ENCODE measurements at regions not wholly inside any gene's neighbourhood (a gene's known extent, or its start where the extent isn't known, plus 50 kb on each side); places are given as distances from the start of the nearest gene placed in this dataset.

- H3K36me3 ChIP-seq = no peaks in the 10 kb centered on the region
- no peaks in the 10 kb centered on the region for H3K27me3 ChIP-seq
- no peaks in the 10 kb centered on the region for H3K9me3 ChIP-seq
- H3K4me1 ChIP-seq = no peaks in the 10 kb centered on the region
- intact Hi-C loops (cut with DNase I) = no loop called here
- DNase-seq (ENCODE audit: extremely low spot score in 2 of 2) = no peak
- H3K4me3 ChIP-seq = no peak overlapping the region
- TF ChIP-seq CTCF (IDR thresholded peaks at IDR 0.05) = no peak
- TF ChIP-seq POLR2A (IDR thresholded peaks at IDR 0.05) = no peak
- no peak for TF ChIP-seq POLR2AphosphoS5 (IDR thresholded peaks at IDR 0.05; ENCODE audit: insufficient read depth in 1 of 2, low read depth in 1 of 2)
- no peak overlapping the region for H3K27ac ChIP-seq
These were observed 327.5 kb downstream of the CAAP1 start for GRCh38 chr9:26565118-26565517.

GRCh38 chr9:26562338-26562737, 330.3 kb downstream of the CAAP1 start:
- intact Hi-C loops (cut with DNase I) = no loop called here
- DNase-seq (ENCODE audit: extremely low spot score in 2 of 2) = no peak
- TF ChIP-seq POLR2A (IDR thresholded peaks at IDR 0.05) (no peak), CTCF (IDR thresholded peaks at IDR 0.05) (no peak), POLR2AphosphoS5 (IDR thresholded peaks at IDR 0.05; ENCODE audit: insufficient read depth in 1 of 2, low read depth in 1 of 2) (no peak)

GRCh38 chr9:26561928-26562327, 330.7 kb downstream of the CAAP1 start:
- intact Hi-C loops (cut with DNase I) = no loop called here
- H3K4me1 ChIP-seq = no peaks in the 10 kb centered on the region
- no peaks in the 10 kb centered on the region for H3K27me3 ChIP-seq
- H3K27ac ChIP-seq = no peak overlapping the region
- no peak overlapping the region for H3K4me3 ChIP-seq
- no peaks in the 10 kb centered on the region for H3K36me3 ChIP-seq
- no peak for TF ChIP-seq POLR2AphosphoS5 (IDR thresholded peaks at IDR 0.05; ENCODE audit: insufficient read depth in 1 of 2, low read depth in 1 of 2)
- no peak for TF ChIP-seq POLR2A (IDR thresholded peaks at IDR 0.05)
- TF ChIP-seq CTCF (IDR thresholded peaks at IDR 0.05) = no peak
- no peaks in the 10 kb centered on the region for H3K9me3 ChIP-seq
- DNase-seq (ENCODE audit: extremely low spot score in 2 of 2) = no peak

More at GRCh38 chr9:26562338-26562737, 330.3 kb downstream of the CAAP1 start:
- H3K4me1 ChIP-seq = no peaks in the 10 kb centered on the region
- no peak overlapping the region for H3K27ac ChIP-seq
- no peaks in the 10 kb centered on the region for H3K27me3 ChIP-seq
- no peaks in the 10 kb centered on the region for H3K9me3 ChIP-seq
- H3K36me3 ChIP-seq = no peaks in the 10 kb centered on the region
- H3K4me3 ChIP-seq = no peak overlapping the region

GRCh38 chr9:26559506-26559905, 333.1 kb downstream of the CAAP1 start:
- intact Hi-C loops (cut with DNase I) = no loop called here
- H3K27ac ChIP-seq = no peak overlapping the region
- TF ChIP-seq POLR2AphosphoS5 (IDR thresholded peaks at IDR 0.05; ENCODE audit: insufficient read depth in 1 of 2, low read depth in 1 of 2) = no peak
- TF ChIP-seq POLR2A (IDR thresholded peaks at IDR 0.05) = no peak
- no peak for TF ChIP-seq CTCF (IDR thresholded peaks at IDR 0.05)
- no peaks in the 10 kb centered on the region for H3K4me1 ChIP-seq
- no peak for DNase-seq (ENCODE audit: extremely low spot score in 2 of 2)
- H3K27me3 ChIP-seq = no peaks in the 10 kb centered on the region
- no peaks in the 10 kb centered on the region for H3K36me3 ChIP-seq
- H3K9me3 ChIP-seq = no peaks in the 10 kb centered on the region
- no peak overlapping the region for H3K4me3 ChIP-seq

GRCh38 chr9:26551971-26552370, 340.6 kb downstream of the CAAP1 start:
- no peak overlapping the region for H3K27ac ChIP-seq
- peaks cover 10% of the 10 kb centered on the region for H3K4me1 ChIP-seq
- TF ChIP-seq POLR2AphosphoS5 (IDR thresholded peaks at IDR 0.05; ENCODE audit: insufficient read depth in 1 of 2, low read depth in 1 of 2) = no peak
- intact Hi-C loops (cut with DNase I) = loop anchor here (1.0 kb wide), 1 partner anchor 48 kb away; no protein-coding TSS in a partner anchor
- H3K9me3 ChIP-seq = no peaks in the 10 kb centered on the region
- no peak overlapping the region for H3K4me3 ChIP-seq
- no peaks in the 10 kb centered on the region for H3K36me3 ChIP-seq
- no peak for DNase-seq (ENCODE audit: extremely low spot score in 2 of 2)
- H3K27me3 ChIP-seq = no peaks in the 10 kb centered on the region
